Lower leg skin (tissue), 4 donors: ENCODE measurements at regions not wholly inside any gene's neighbourhood (a gene's known extent, or its start where the extent isn't known, plus 50 kb on each side); places are given as distances from the start of the nearest gene placed in this dataset.
A peak's percentile ranks its signal among the peaks of the same experiment; 100 is the strongest.

Experiments
- DNase-seq, 2 donors: peaks; one replicate each; pipeline ENCODE4 v3.0.0-alpha.2; 2019; ENCODE audit warnings: low spot score in 2 of 2
- H3K4me3 ChIP-seq: fragments of 200-600 bp; sonication (generic); 2 replicates; pipeline ENCODE4 v1.5.1; 2017; ENCODE audit warnings: mild to moderate bottlenecking, low read depth; ENCODE audit not compliant: poor library complexity, severe bottlenecking
- POLR2A ChIP-seq, 2 donors: fragments of 450-650 bp; IDR thresholded peaks; one replicate each; pipeline ENCODE4 v1.6.1; 2016 to 2017; ENCODE audit warnings: antibody characterized with exemption in 2 of 2, mild to moderate bottlenecking in 1 of 2, moderate library complexity in 1 of 2
- WGBS, 2 donors: methylation state at CpG; one replicate each; pipeline ENCODE4 v1.1.5; 2018; 5-methylcytosine and 5-hydroxymethylcytosine counted together
- intact Hi-C: fragments of 100-400 bp; cut with DNase I; formaldehyde crosslinking; loops from one replicate; pipeline ENCODE4 v1.15.0; 2023; ENCODE audit warnings: low total_unique reads
- TF ChIP-seq, protein P1 (sequence below), 3 donors: fragments of 450-650 bp; IDR thresholded peaks; one replicate each; pipeline ENCODE4 v1.5.1; 2016; ENCODE audit warnings: antibody characterized with exemption in 3 of 3, mild to moderate bottlenecking in 3 of 3, moderate library complexity in 2 of 3

DNA sequence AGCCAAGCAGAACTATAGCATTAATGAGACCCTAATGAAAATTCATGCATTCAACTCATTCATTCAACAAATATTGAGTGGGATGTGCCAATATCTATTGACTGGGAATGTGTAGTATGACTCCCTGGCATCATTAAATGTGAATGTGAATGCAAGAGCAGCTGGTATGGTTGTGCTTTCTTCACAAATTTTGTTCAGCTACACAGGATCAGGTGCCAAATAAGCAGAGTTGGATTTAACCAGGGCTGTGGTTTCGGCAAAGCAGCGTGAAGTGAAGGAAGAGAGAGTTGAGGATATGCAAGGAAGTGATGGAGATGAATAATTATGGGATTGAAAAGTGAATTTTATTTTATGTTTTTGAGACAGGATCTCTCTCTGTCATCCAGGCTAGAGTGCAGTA, 87.1 kb upstream of the HNF1B start:
- intact Hi-C loops = no loop called here
- no peak for DNase-seq
- whole genome bisulfite sequencing, 2 donors = 77 to 90% methylated on average over 2 of the region's 2 CpGs
- H3K4me3 ChIP-seq = no peak overlapping the region
- TF ChIP-seq POLR2A (IDR thresholded peaks at IDR 0.05) = no peak
- TF ChIP-seq, protein P1, sequence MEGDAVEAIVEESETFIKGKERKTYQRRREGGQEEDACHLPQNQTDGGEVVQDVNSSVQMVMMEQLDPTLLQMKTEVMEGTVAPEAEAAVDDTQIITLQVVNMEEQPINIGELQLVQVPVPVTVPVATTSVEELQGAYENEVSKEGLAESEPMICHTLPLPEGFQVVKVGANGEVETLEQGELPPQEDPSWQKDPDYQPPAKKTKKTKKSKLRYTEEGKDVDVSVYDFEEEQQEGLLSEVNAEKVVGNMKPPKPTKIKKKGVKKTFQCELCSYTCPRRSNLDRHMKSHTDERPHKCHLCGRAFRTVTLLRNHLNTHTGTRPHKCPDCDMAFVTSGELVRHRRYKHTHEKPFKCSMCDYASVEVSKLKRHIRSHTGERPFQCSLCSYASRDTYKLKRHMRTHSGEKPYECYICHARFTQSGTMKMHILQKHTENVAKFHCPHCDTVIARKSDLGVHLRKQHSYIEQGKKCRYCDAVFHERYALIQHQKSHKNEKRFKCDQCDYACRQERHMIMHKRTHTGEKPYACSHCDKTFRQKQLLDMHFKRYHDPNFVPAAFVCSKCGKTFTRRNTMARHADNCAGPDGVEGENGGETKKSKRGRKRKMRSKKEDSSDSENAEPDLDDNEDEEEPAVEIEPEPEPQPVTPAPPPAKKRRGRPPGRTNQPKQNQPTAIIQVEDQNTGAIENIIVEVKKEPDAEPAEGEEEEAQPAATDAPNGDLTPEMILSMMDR (IDR thresholded peaks at IDR 0.05) = no peak

DNA sequence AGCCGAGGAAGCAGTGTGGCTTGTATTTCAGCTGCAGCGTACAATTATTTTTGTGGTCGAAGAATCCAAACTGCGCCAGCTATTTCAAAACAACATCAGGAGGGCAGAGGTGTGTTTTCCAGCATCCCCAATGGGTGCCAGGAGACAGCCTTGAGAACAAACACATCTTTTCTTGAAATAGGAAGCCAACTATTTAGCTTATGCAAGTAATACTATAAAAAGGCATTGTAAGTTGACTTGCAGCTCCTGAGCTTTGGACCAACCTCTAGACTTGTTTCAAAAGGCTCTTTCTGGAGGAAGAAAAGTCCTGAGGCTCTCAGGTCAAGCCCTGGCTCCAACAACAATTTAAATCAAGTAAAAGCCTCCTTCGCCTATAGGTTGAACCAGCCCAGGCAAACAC, 86.6 kb upstream of the HNF1B start:
- TF ChIP-seq, protein P1 (IDR thresholded peaks at IDR 0.05) = no peak
- TF ChIP-seq POLR2A (IDR thresholded peaks at IDR 0.05) = no peak
- 77 to 82% methylated on average over 5 of the region's 5 CpGs for WGBS, 2 donors
- no peak overlapping the region for H3K4me3 ChIP-seq
- DNase-seq = peak in 1 of 2 donors; percentile 26
- intact Hi-C loops = no loop called here

GRCh38 chr17:37830151-37830993, 85.5 kb upstream of the HNF1B start:
- TF ChIP-seq, protein P1 (IDR thresholded peaks at IDR 0.05) = no peak
- TF ChIP-seq POLR2A (IDR thresholded peaks at IDR 0.05) = no peak
- intact Hi-C loops = no loop called here
- peak in 1 of 2 donors; percentile 18 for DNase-seq
- 83 to 85% methylated on average over 12 of the region's 12 CpGs for WGBS, 2 donors
- H3K4me3 ChIP-seq = no peak overlapping the region

GRCh38 chr17:37829592-37830123, 84.8 kb upstream of the HNF1B start:
- 72% methylated on average over 5 of the region's 5 CpGs for WGBS, 2 donors
- intact Hi-C loops = no loop called here
- no peak overlapping the region for H3K4me3 ChIP-seq
- TF ChIP-seq POLR2A (IDR thresholded peaks at IDR 0.05) = no peak
- TF ChIP-seq, protein P1 (IDR thresholded peaks at IDR 0.05) = no peak
- DNase-seq = peak in 1 of 2 donors; percentile 49

DNA sequence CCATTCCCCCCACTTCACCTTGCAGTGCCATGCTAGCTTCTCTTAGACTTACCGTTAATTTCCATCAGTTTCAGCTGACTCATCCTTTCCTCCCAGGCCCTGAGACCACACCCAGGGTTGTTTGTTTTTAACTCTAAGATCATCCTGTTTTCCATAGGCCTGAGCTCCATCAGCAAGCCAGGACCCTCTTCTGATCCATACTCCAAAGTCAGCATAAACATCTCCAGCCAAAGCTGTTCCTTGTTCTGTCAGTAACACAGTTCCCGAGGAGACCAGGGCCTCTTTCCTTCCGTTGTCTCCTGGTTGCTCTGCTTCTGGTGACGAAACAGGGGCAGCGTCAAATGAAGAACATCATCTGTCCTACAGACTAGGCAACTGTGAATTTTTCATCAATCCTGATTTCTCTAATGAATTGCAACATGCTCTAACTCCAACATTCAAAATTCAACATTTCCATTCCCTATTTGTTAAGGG, 83.8 kb upstream of the HNF1B start:
- no peak for TF ChIP-seq POLR2A (IDR thresholded peaks at IDR 0.05)
- TF ChIP-seq, protein P1 (IDR thresholded peaks at IDR 0.05) = no peak
- H3K4me3 ChIP-seq = no peak overlapping the region
- DNase-seq = peak in 1 of 2 donors; percentile 79
- WGBS, 2 donors = 46 to 55% methylated on average over 5 of the region's 5 CpGs
- intact Hi-C loops = no loop called here
